GM23248 (cell line): ENCODE measurements at regions not wholly inside any gene's neighbourhood (a gene's known extent, or its start where the extent isn't known, plus 50 kb on each side); places are given as distances from the start of the nearest gene placed in this dataset.

Experiments used
- EZH2 ChIP-seq: fragments of 200-600 bp; sonication (generic); IDR thresholded peaks from 2 replicates; pipeline ENCODE4 v1.6.1; 2018; ENCODE audit warnings: antibody characterized with exemption, mild to moderate bottlenecking; ENCODE audit not compliant: insufficient read depth, poor library complexity, severe bottlenecking
- EZH2phosphoT487 ChIP-seq: fragments of 200-600 bp; sonication (generic); IDR thresholded peaks from 2 replicates; pipeline ENCODE4 v1.6.1; 2018; ENCODE audit warnings: antibody characterized with exemption, moderate library complexity, mild to moderate bottlenecking, low read depth; ENCODE audit not compliant: insufficient read depth

GRCh38 chr14:85974602-85975001 lies 444.7 kb downstream of the FLRT2 start:
- TF ChIP-seq EZH2 (no peak), EZH2phosphoT487 (no peak)
